HG02943 (cell line): ENCODE measurements at regions not wholly inside any gene's neighbourhood (a gene's known extent, or its start where the extent isn't known, plus 50 kb on each side); places are given as distances from the start of the nearest gene placed in this dataset.
"Not testable (repeated sequence)": the region's sequence is repeated elsewhere in the genome, so short reads cannot be mapped to it uniquely, and the experiment has no call there.

Experiments
- ATAC-seq: cut with Tn5 transposase; IDR thresholded peaks from one replicate; pipeline ENCODE4 v1.9.1; 2021; ENCODE audit warnings: mild to moderate bottlenecking, low read depth, moderate library complexity; ENCODE audit not compliant: unreplicated experiment

DNA sequence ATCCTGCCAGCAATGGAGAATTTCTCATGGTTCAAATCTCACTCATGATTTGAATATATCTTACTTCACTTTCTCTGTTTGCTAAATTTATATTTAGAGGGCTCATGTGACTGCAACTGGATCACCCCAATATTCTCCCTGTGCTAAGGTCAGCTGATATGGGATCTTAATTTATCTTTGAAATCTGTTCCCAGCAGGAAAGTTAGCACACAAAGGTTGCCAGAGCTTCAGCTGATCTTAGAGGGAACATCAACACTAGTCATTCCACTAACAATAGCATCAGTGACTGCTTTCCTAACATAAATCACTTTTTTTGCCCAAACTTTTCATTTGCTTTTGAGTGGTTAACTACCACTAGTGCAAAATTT lies 1270.0 kb downstream of the ARAP2 start:
- no peak for ATAC-seq

DNA sequence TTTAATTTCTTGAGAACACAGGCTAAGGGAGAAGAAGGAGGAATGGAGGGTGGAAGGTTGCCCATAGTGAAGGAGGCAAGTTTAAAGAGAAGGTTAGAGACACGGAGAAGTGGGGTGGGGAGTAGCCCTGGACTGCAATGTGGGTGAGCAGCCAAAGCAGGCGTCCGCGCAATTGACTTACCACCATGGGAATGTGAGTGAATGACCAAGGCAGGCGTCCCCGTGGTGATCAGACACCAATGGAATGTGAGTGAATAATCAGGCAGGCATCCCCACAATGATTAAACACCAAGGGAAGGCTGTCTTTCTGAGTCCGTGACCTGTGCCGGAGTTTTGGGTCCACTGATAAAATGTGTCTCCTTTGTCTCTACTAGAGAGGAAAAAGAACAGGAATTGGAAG lies 1223.1 kb downstream of the ARAP2 start:
- ATAC-seq = not testable (repeated sequence)

DNA sequence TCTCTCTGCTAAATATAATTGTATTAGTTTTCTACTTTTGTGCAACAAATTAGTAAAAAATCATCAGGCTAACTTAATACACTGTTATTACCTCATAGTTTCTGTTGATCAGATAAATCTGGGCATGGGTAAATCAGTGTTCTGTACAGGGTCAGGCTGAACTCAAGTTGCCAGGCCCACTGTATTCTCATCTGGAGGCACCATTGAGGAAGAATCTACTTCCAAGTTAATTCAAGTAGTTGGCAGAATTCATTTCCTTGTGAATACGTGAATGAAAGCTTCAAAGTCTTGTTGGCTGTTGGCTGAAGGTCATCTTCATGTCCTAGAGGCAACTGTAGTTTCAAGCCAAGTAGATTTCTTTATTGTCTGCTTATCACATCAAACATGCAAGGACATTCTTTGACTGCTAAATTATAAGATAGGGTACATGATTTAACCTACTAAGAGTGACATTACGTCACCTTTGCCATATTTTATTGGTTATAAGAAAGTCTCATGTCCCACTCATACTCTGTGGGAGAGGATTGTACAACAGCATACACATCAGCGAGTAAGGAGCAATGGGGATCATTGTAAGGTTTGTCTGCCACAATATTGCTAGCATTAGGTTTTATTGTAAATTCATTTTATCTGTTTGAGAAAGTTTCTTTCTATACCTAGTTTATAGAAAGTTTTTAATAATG lies 1219.0 kb downstream of the ARAP2 start:
- ATAC-seq = no peak

DNA sequence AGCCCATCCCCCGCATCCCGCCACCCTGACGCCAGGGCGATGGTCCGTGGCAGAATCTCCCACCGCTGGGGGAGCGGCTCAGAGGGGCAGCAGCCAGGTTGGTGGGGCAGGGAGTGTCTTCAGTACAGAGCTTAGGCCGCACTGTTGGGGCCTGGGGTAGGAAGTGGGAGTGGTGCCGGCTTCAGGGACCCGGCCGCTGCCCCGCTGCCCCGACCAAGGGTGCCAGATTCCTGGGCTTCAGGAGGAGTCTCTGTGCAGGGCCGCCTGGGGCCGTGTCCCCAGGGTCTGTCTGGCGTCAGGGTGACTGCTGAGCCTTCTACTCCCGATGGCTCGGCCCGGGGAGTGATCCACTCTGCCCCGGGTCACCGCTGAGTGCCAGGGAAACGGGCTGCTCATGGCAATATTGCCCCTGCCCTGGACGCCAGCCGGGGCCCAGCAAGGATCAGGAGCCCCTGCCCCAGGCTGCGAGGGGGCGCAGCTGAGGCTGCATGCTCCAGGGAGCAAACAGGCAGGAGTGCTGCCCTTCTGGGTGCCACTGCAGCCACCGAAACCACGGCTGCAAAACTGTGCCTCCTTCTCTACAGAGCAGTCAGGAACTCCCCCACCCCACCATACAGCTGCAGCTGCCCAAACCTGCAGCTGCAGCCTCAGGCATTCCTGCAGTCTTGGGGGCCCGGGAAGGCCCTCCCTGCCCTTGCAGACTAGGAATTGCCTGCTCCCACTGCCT lies 1206.1 kb downstream of the ARAP2 start:
- ATAC-seq = no peak

DNA sequence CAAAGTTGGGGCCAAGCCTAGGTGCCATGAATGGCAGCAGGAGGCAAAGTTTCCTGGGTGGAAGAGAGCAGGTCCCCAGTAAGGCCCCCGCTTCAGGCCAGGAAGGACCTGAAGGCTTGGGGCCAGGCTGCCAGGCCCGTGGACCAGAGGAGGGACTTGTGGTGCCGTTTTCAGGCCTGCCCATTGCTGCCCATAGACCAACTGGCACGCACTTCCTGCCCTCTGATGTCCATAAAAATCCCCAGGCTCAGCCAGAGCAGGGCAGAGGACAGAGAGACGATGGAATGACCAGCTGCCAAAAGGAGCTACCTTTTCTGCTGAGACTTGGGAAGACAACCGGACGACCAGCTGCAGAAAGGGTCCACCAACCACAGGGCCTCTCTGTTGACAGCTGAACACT lies 1205.5 kb downstream of the ARAP2 start:
- ATAC-seq = no peak

DNA sequence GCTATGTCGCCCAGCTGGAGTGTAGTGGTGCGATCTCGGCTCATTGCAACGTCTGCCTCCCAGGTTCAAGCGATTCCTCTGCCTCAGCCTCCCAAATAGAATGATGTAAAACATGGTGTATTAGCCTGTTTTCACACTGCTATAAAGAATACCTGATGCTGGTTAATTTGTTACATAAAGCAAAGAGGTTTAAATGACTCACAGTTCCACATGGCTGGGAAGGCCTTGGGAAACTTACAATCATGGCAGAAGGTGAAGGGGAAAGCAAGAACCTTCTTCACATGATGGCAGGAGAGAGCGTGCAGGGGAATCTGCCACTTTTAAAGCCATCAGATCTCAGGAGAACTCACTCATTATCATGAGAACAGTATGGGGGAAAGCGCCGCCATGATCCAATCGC lies 1191.8 kb downstream of the ARAP2 start:
- no peak for ATAC-seq

DNA sequence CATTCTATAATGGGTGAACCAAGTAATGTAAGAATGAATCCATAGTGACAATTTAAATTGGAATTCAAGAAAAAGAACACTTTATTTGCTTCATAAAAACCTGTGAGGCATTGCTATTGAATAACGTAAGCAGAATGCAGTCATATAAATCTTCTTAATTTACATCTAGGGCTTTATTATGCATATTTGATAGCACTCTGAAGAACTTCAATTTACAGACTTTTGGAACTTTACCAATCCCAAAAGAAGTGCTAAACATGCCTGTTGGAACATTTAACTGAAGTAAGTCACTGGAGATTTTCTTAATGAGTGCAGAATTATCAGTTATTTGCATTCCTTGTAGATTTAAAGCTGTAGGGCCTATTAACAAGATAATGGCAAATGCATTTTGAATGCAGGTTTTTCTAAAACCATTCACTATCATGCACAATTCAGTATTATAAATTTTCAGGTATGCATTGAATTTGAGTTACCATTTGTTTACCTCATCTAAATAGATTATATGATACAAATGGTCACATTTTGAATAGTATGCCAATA lies 1181.2 kb downstream of the ARAP2 start:
- ATAC-seq = no peak

DNA sequence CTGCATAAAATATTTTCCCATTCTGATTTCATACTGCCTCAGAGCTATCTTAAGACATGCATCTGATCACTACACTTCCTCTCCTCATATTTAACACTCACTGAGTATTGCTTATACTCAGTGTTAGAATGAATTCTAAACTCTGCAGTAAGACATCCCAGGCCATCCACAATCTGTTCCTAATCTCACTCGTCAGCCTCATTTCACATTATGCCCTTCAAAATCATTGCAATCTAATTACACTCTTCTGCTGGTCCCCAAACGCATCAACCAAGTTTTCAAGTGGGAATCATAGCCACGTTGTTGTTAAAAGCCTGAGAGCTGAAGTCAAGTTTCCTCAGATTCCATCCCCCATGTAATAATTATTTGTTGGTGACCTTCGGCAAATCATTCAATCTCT lies 1177.9 kb downstream of the ARAP2 start:
- no peak for ATAC-seq

DNA sequence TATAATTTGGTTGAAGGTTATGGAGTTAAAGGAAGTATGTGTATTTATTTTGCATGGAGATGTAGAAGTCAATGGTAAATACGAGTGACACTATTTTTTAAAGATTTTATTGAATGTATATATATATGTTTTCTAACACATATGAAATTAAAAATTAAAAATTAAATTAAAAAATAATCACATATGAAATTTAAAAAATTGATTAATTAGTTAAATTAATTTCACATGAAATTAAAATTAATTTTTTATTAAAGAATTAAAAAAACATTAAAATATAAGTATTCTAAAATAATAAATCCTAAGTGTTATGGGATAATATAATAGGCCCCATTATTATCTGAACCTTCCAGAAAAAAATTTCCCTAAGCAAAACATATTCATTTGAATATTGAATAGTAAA lies 1163.5 kb downstream of the ARAP2 start:
- ATAC-seq = no peak

DNA sequence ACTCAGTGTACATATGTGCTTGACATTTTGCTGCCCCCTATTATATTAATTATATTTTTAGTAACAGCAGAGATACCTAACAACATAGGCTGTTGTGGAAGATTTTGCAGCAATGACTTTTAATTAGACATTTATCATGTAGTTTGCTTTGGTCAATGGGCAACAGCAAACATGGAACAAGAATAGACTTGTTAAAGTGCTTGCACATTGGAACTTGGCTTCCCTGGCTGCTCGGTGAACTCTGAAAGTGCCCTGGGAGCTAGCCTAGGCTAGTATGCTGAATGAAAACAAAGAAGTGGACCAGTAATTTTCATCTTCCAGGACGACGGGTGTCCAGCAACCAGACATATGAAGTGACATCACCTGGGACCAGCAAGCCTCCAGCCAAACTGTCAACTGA lies 1157.1 kb downstream of the ARAP2 start:
- ATAC-seq = no peak

DNA sequence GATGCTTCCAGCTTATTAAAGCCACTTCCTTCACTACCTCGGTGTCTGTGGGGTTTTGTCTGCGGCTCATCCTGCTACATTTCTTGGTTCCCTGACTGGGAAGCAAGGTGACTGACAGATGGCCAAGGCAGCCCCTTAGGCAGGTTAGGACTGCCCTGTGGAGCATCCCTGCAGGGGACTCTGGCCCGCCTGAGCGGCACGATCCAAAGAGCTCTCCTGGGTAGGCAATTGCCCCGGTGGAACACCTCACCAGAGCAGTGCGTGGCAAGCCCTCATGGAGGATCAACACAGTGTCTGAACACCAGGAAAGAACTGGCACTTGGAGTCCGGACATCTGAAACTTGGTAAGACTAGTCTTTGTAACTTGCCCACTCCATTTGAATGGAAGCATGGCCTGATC lies 1143.4 kb downstream of the ARAP2 start:
- no peak for ATAC-seq

DNA sequence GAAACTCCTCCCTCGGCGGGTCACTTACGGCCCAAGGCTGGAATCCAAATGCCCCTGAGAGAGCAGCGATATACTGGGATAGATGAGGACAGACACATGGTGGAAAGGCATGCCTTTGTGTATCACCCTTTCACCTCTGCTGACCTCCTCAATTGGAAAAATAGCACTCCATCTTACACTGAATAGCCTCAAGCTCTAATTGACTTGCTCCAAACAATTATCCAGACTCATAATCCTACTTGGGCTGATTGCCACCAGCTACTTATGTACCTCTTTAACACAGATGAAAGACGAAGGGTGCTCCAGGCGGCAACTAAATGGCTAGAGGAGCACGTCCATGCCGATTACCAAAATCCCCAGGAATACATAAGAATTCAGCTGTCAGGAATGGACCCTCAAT lies 1142.2 kb downstream of the ARAP2 start:
- no peak for ATAC-seq

DNA sequence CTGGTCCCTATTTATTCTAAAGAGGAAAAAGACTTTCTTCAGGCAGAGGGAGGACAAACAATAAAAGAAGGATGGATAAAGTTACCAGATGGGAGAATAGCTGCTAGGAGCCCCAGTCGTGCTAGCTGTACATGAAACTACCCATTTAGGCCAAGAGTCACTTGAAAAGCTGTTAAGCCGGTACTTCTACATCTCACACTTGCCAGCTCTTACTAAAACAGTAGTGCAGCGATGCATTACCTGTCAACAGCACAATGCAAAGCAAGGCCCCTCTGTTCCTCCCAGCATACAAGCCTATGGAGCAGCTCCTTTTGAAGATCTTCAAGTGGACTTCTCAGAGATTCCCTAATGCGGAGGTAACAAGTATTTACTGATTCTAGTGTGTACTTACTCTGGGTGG lies 1138.8 kb downstream of the ARAP2 start:
- no peak for ATAC-seq

DNA sequence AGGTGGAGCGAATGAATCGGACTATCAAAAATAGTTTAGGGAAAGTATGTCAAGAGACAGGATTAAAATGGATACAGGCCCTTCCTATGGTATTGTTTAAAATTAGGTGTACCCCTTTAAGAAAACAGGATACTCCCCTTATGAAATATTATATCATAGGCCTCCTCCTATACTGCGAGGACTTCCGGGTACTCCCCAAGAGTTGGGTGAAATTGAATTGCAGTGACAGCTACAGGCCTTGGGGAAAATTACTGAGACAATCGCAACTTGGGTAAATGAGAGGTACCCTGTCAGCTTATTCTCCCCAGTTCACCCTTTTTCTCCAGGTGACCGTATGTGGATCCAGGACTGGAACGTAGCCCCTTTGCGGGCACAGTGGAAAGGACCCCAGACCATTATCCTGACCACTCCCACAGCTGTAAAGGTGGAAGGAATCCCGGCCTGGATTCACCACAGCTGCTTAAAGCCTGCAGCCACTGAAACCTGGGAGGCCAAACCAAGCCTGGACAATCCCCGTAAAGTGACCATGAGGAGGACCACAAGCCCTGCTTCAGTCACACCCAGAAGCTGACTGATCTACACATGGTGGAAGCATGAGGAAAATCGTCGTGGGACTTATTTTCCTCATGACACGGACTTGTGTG lies 1138.1 kb downstream of the ARAP2 start:
- ATAC-seq = no peak

DNA sequence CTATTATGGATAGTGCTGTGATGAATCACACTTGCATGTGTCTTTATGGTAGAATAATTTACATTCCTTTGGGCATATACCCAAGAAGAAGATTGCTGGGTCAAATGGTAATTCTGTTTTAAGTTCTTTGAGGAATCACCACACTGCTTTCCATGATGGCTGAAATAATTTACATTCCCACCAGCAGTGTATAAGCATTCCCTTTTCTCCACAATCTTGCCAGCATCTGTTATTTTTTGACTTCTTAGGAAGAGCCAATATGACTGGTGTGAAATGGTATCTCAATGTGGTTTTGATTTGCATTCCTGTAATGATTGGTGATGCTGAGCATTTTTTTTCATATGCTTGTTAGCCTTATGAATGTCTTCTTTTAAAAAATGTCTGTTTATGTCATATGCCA lies 1120.2 kb downstream of the ARAP2 start:
- ATAC-seq = no peak

DNA sequence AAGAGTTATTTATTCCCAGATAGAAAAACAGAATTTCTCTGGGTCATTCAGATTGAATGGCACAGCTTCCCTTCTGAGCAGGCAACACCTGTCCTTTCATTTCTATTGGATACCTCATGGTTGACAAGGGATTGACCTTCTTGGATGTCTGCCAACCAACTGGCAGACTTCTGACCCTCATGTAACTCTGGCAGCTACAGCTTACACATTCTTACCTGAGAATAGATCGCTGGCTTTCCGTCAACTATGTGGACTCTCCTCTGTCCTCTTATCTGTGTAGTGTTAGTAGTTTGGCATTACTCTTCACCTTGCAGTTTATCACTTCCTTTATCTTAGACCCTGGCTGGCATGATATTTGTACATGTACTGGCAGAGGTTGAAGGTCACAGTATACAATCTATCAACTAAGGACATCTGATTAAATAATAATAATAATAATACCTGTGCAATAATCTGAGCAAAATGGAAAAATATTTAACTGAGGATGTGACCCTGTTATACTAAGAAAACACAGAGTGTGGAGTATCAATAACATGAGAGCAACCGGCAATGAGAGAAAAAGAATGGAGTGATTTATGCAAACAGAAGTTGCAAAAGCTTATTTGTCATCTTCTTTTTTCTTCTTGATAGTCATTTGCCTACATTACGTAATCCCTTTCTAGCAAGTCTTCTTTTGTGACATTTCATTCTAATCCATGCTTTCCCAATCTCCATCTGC lies 1118.2 kb downstream of the ARAP2 start:
- ATAC-seq = no peak

DNA sequence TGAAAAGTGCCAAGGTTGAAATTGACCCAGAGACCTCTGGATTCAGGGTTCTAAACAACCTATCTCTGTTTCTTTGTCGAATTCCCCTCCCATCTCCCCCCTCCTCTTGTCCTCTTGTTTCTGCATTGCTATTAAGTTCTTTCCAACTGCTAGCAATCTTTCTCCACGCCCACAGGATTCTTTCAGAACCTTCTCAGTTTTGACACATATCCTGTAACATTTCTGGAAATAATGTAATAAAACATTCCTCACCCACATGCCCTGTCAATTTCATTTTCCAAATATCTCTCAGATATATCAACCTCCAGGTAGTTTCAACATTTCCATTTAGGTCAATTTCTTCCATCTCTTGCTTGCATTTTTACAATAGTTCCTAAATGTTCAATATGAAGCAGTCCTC lies 1105.9 kb downstream of the ARAP2 start:
- ATAC-seq = no peak

DNA sequence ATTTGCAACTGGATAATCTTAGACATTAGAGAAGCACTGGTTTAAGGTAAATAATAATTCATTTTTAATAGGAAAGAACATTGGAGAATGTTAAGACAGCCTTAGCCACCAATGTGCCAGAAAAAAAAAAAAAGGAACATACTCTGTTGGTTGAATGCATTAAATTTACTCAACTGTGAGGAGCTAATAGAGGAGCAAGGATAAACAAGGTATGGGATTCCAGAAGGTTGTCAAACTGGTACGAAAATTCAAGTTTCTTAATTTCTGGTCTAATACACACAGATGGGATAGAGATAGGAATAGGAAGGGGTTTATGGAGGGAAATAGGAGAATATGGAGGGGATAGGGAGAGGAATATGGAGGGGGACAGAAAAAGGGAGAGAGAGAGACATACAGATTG lies 1096.6 kb downstream of the ARAP2 start:
- ATAC-seq = no peak

DNA sequence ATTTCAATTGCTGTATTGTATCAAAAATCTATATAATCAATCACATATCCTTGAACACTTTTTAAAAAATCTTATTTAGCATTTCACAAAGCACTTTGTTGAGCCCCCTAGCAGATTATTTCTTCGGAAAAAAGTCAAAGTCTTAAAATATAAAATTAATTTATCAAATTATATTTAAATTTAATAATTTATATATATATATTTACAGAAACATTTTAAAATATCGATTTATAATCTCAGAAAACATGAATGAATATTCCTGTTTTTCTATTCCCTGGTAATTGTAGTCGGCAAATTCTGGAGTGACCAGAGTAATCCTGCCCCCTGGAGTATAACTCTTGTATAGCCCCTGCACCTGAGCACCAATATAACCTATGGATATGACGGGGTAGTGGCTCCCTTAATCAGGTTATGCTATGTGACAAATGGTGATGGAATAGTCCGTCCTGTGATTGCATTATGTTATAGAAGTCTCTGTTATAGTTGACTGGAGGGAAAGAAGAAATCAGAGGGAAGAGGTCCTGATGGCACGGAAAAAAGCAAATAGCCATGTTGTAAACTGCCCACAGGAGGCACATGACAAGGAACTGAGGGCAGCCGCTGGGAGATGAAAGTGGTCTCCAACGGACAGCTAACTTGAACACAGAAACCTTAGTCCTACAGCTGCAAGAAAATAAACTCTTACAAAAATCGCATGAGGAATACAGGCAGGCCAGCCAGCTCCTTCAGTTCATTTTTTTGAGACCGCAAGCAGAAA lies 1092.3 kb downstream of the ARAP2 start:
- no peak for ATAC-seq

DNA sequence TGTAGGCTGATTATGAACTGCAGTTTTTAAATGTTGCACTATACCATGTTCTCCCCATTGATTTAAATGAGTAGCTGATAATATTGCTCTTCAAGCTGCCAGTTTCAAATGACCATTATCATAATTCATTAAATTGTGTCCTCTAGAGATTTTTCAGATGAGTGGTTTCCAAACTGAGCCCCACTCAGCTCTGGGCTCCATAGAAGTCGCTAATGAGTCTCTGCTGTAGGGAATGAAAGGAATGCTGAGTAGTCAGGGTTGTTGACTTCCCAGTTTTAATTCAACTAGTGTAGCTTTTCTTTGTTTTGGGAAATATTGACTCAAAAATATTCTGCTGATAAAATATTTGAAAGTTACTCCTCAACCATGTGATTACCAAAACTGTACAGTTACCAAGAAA lies 1081.1 kb downstream of the ARAP2 start:
- no peak for ATAC-seq
